ENCODE measurements at regions not wholly inside any gene's neighbourhood (a gene's known extent, or its start where the extent isn't known, plus 50 kb on each side); places are given as distances from the start of the nearest gene placed in this dataset.
A peak's percentile ranks its signal among the peaks of the same experiment; 100 is the strongest.

DNA sequence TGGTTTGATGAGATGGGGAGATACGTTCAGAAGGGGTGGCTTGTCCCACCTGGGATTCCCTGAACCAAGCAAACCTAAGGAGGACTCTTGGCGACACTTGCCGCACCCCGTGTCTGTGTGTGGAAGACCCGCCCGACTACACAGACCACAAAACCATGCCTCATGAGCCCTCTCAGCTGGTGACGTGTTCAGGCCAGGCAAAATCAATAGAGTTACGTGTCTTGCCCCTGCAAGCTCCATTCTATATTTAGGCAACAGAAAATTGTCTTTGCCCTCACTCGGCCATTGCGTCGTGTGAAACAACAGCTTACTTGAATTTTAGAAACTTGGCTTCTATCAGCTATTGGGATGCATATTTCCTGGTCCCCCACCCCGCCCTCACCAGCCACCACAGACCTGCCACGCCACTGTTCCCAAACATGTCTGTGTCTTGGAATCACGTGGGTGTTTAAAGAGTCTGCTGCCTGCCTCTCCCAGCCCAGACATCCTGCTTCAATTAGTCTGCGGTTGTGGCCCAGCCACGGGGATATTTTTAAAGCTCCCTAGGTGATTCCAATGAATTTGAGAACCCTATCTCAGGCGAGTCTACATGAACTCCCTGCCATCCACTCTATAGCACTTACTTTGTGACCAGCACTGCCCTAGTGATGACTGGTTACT lies 279.2 kb upstream of the EXOC2 start:
- Histone ChIP-seq H3K36me3 (ENCODE audit: low read depth) (no peaks in the 10 kb centered on the region), H3K4me2 (ENCODE audit: unreplicated experiment) (no peak overlapping the region), H3K4me3 (no peak overlapping the region), H2AFZ (no peak overlapping the region), H3K9ac (no peak overlapping the region), H3F3A (ENCODE audit: insufficient read depth) (no peaks in the 10 kb centered on the region), H3K27me3 (replicated peaks; ENCODE audit: insufficient read depth) (no peaks in the 10 kb centered on the region; the same call in 1 of the 2 replicates), H4K20me1 (ENCODE audit: insufficient read depth) (no peaks in the 10 kb centered on the region), H3K9me2 (ENCODE audit: insufficient read depth) (no peaks in the 10 kb centered on the region), H3K9me3 (ENCODE audit: low read depth) (no peaks in the 10 kb centered on the region), H3K27ac (no peak overlapping the region), H3K79me2 (ENCODE audit: insufficient read depth) (no peaks in the 10 kb centered on the region), H3K4me1 (ENCODE audit: insufficient read depth) (no peaks in the 10 kb centered on the region)
- in situ Hi-C loops (cut with MboI): no loop called here
- no peak for TF ChIP-seq EZH2 (IDR thresholded peaks at IDR 0.05; ENCODE audit: insufficient read depth, poor library complexity, severe bottlenecking)
- 37 to 41% methylated on average over 17 of the region's 17 CpGs for WGBS, 2 experiments (ENCODE audit: low coverage in 1 of 2, low lambda C conversion rate in 2 of 2, missing lambda C conversion rate in 2 of 2)
- DNase-seq: peak; percentile 55

DNA sequence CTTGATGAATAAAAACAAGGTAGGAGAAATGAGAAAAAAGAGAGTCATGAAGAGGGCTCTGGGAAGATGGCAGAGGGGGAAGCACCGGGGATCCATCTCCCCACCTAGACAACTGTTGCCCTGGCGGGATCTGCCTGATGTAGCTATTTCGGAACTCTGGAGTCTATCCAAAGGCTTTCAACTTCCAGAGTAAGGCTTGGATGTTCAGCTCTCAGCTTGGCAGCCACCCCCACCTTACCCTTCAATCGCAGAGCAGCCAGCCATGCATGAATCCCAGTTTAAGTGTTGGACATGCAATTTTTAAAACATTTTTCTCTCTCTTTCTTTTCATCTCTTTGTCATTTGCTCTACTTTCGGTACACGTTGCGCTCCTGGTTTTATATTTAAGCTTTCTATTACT lies 275.9 kb upstream of the EXOC2 start:
- Histone ChIP-seq H3K4me3 (no peak overlapping the region), H3K27me3 (replicated peaks; ENCODE audit: insufficient read depth) (no peaks in the 10 kb centered on the region; the same call in 1 of the 2 replicates), H3F3A (ENCODE audit: insufficient read depth) (no peaks in the 10 kb centered on the region), H3K36me3 (ENCODE audit: low read depth) (no peaks in the 10 kb centered on the region), H3K4me1 (ENCODE audit: insufficient read depth) (no peaks in the 10 kb centered on the region), H4K20me1 (ENCODE audit: insufficient read depth) (no peaks in the 10 kb centered on the region), H2AFZ (no peak overlapping the region), H3K79me2 (ENCODE audit: insufficient read depth) (no peaks in the 10 kb centered on the region), H3K9me2 (ENCODE audit: insufficient read depth) (no peaks in the 10 kb centered on the region), H3K9me3 (ENCODE audit: low read depth) (no peaks in the 10 kb centered on the region), H3K4me2 (ENCODE audit: unreplicated experiment) (no peak overlapping the region), H3K9ac (no peak overlapping the region), H3K27ac (no peak overlapping the region)
- 64 to 68% methylated on average over 7 of the region's 7 CpGs for WGBS, 2 experiments (ENCODE audit: low coverage in 1 of 2, low lambda C conversion rate in 2 of 2, missing lambda C conversion rate in 2 of 2)
- no peak for DNase-seq
- TF ChIP-seq EZH2 (IDR thresholded peaks at IDR 0.05; ENCODE audit: insufficient read depth, poor library complexity, severe bottlenecking) (no peak), EZH2phosphoT487 (IDR thresholded peaks at IDR 0.05; ENCODE audit: insufficient read depth, low read depth) (no peak)
- in situ Hi-C loops (cut with MboI): no loop called here

- Histone ChIP-seq H3K79me2 (ENCODE audit: insufficient read depth) (no peaks in the 10 kb centered on the region), H3K9me3 (ENCODE audit: low read depth) (no peaks in the 10 kb centered on the region), H3K27me3 (replicated peaks; ENCODE audit: insufficient read depth) (no peaks in the 10 kb centered on the region; the same call in 1 of the 2 replicates), H3K9ac (no peak overlapping the region), H4K20me1 (ENCODE audit: insufficient read depth) (no peaks in the 10 kb centered on the region), H3K27ac (no peak overlapping the region), H2AFZ (no peak overlapping the region), H3K36me3 (ENCODE audit: low read depth) (no peaks in the 10 kb centered on the region), H3K4me3 (no peak overlapping the region), H3K4me1 (ENCODE audit: insufficient read depth) (no peaks in the 10 kb centered on the region), H3K9me2 (ENCODE audit: insufficient read depth) (no peaks in the 10 kb centered on the region), H3F3A (ENCODE audit: insufficient read depth) (no peaks in the 10 kb centered on the region), H3K4me2 (ENCODE audit: unreplicated experiment) (no peak overlapping the region)
- DNase-seq: no peak
- in situ Hi-C loops (cut with MboI): no loop called here
- TF ChIP-seq EZH2 (IDR thresholded peaks at IDR 0.05; ENCODE audit: insufficient read depth, poor library complexity, severe bottlenecking) (no peak), EZH2phosphoT487 (IDR thresholded peaks at IDR 0.05; ENCODE audit: insufficient read depth, low read depth) (no peak)
- 94 to 97% methylated on average over 4 of the region's 4 CpGs for WGBS, 2 experiments (ENCODE audit: low coverage in 1 of 2, low lambda C conversion rate in 2 of 2, missing lambda C conversion rate in 2 of 2)
These were observed 274.8 kb upstream of the EXOC2 start for GRCh38 chr6:967701-968100.

DNA sequence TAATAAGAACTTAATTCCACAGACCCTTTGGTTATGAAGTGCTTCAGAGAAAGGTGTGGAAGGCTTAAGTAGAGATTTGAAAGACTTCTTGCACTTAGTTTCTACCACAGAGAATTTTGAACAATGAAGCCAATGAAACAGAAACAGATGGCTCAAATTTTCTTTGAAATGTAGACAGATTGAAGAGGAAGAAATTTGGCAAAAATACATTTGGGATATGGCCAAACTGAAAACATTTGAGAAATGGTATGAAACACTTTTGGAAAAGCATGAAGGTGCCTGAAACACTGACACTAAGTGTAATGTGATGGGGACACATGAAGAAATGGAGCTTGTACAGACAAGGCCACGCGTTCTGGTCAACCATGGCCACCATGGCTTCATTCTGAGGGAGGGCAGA lies 272.4 kb upstream of the EXOC2 start:
- Histone ChIP-seq H2AFZ (no peak overlapping the region), H3K9me3 (ENCODE audit: low read depth) (no peaks in the 10 kb centered on the region), H4K20me1 (ENCODE audit: insufficient read depth) (no peaks in the 10 kb centered on the region), H3K4me3 (no peak overlapping the region), H3K27me3 (replicated peaks; ENCODE audit: insufficient read depth) (no peaks in the 10 kb centered on the region; the same call in 1 of the 2 replicates), H3K4me2 (ENCODE audit: unreplicated experiment) (no peak overlapping the region), H3K27ac (no peak overlapping the region), H3K4me1 (ENCODE audit: insufficient read depth) (no peaks in the 10 kb centered on the region), H3K9ac (no peak overlapping the region), H3K9me2 (ENCODE audit: insufficient read depth) (no peaks in the 10 kb centered on the region), H3K79me2 (ENCODE audit: insufficient read depth) (no peaks in the 10 kb centered on the region), H3F3A (ENCODE audit: insufficient read depth) (no peaks in the 10 kb centered on the region), H3K36me3 (ENCODE audit: low read depth) (no peaks in the 10 kb centered on the region)
- TF ChIP-seq EZH2phosphoT487 (IDR thresholded peaks at IDR 0.05; ENCODE audit: insufficient read depth, low read depth): no peak
- no peak for TF ChIP-seq EZH2 (IDR thresholded peaks at IDR 0.05; ENCODE audit: insufficient read depth, poor library complexity, severe bottlenecking)
- in situ Hi-C loops (cut with MboI): no loop called here
- WGBS, 2 experiments (ENCODE audit: low coverage in 1 of 2, low lambda C conversion rate in 2 of 2, missing lambda C conversion rate in 2 of 2): 93 to 100% methylated on average over 2 of the region's 2 CpGs
- no peak for DNase-seq

All from GM23248 (cell line).